CD4-positive, alpha-beta T cell treated with Interleukin-4 for 1 hour (primary cell): ENCODE measurements at regions not wholly inside any gene's neighbourhood (a gene's known extent, or its start where the extent isn't known, plus 50 kb on each side); places are given as distances from the start of the nearest gene placed in this dataset.

Experiments
- DNase-seq, 2 donors: peaks; one replicate each; pipeline ENCODE4 v3.0.0-alpha.2; 2020 to 2022

- DNase-seq: no peak
These were observed 61.6 kb upstream of the GPR12 start for GRCh38 chr13:26822146-26822545.

DNA sequence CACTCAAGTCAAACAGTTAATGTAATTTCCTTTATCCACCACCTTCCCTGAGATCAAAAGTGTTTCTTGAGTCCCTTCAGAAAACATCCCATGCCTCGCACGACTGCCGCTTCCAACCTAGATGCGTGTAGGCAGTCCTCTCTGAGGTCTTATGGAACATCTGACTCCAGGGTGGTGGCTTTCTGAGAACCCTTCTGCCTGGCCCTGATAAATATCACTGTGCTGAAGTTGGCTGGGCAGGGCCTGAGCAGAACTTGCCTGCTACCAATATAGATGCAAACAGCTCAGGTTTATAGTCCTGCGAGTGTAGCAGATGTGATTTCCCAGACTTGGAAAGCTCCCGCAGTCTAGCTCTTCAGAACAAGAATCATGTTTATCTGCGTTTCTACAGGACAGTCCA lies 61.1 kb upstream of the GPR12 start:
- no peak for DNase-seq

- DNase-seq: no peak
These were observed 60.3 kb upstream of the GPR12 start for GRCh38 chr13:26820871-26821270.

GRCh38 chr13:26819046-26819445 lies 58.5 kb upstream of the GPR12 start:
- DNase-seq: no peak

- no peak for DNase-seq
These were observed 56.3 kb upstream of the GPR12 start for GRCh38 chr13:26816881-26817280.

DNA sequence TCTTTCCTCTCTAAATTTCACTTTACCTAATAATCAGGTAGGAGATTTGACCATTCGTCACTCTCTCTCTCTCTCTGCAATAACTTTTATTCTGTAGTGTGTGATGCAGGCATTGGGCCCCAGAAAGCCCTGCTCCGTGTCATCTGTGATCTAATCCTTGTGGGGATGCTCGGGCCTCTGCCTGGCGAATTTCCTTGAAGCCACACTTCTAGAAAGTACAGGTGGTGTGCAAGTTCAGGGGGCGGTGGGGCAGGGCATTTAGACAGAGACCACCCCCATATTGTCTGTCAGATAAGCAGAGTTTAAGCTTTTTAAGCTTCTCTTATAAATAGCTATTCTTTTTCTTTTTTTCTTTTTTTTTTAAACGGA lies 53.4 kb upstream of the GPR12 start:
- no peak for DNase-seq

DNA sequence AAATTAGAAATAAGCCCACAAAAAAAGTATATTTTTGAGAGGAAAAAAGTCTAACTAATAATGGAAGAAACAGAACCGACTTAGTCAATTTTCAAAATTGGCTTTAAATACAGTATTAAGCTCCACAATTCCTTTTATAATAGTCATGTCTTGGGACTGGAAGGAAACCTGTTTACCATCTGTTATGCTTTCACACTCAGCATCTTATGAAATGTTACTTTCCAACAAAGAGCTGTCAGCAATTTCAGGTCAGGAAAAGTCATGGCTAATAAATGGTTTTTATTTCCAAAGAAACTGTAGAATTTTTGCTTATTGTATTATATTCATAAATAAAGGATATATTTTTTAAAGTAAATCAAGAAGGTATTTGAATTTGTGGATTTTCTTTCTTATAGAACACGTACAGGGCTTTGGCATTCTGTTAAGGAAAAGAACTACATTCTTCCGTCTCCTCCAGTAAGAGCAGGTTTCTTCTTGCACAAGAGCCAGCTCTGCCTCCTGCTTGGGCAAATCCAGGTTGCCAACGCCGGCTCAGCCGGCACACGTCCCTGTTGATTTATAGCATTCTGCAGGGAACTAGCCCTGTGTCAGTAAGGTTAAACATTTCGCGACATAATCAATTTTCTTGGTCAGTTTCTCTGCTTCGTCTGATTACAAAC lies 52.9 kb upstream of the GPR12 start:
- DNase-seq: no peak

DNA sequence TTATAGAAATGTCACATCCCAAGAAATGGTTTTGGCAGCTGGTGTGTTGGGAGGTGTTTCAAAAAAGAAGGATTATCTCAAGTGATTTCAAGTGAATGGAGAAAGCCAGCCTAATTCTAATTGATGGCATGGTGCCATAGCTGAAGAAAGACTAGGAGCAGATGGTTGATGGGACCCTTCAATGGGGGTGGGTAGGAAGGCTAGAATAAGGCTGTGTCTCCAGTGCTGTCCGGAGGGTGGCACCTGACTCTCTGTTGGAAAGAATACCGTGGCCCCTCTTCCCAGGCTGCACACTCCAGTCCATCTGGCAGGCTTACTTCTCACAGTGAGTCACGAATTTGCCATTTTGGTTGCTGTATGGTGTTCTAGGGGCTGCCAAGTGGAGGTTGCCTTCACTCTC lies 51.0 kb upstream of the GPR12 start:
- DNase-seq: no peak
